ENCODE measurements at regions not wholly inside any gene's neighbourhood (a gene's known extent, or its start where the extent isn't known, plus 50 kb on each side); places are given as distances from the start of the nearest gene placed in this dataset.

GRCh38 chr18:76255070-76255683 is 239.9 kb downstream of the ZNF516 start:
- no peak for DNase-seq (ENCODE audit: low spot score)

GRCh38 chr18:76252880-76253279 is 242.2 kb downstream of the ZNF516 start:
- no peak for DNase-seq (ENCODE audit: low spot score)

GRCh38 chr18:76252139-76252538 is 242.9 kb downstream of the ZNF516 start:
- DNase-seq (ENCODE audit: low spot score), result no peak

- no peak for DNase-seq (ENCODE audit: low spot score)
Observed at GRCh38 chr18:76251691-76252090, 243.4 kb downstream of the ZNF516 start.

- no peak for DNase-seq (ENCODE audit: low spot score)
Observed at GRCh38 chr18:76246590-76246989, 248.5 kb downstream of the ZNF516 start.

- DNase-seq (ENCODE audit: low spot score), result no peak
Observed at GRCh38 chr18:76234676-76235060, 260.4 kb downstream of the ZNF516 start.

GRCh38 chr18:76233876-76234675 is 261.0 kb downstream of the ZNF516 start:
- no peak for DNase-seq (ENCODE audit: low spot score)

- no peak for DNase-seq (ENCODE audit: low spot score)
Observed at GRCh38 chr18:76233406-76233805, 261.6 kb downstream of the ZNF516 start.

- DNase-seq (ENCODE audit: low spot score), result no peak
Observed at GRCh38 chr18:76232779-76233178, 262.3 kb downstream of the ZNF516 start.

GRCh38 chr18:76232010-76232409 is 263.0 kb downstream of the ZNF516 start:
- DNase-seq (ENCODE audit: low spot score), result no peak

GRCh38 chr18:76231402-76231801 is 263.6 kb downstream of the ZNF516 start:
- no peak for DNase-seq (ENCODE audit: low spot score)

GRCh38 chr18:76230791-76231190 is 264.3 kb downstream of the ZNF516 start:
- no peak for DNase-seq (ENCODE audit: low spot score)

- no peak for DNase-seq (ENCODE audit: low spot score)
Observed at GRCh38 chr18:76228716-76229115, 266.3 kb downstream of the ZNF516 start.

- no peak for DNase-seq (ENCODE audit: low spot score)
Observed at GRCh38 chr18:76227759-76228158, 267.3 kb downstream of the ZNF516 start.

- no peak for DNase-seq (ENCODE audit: low spot score)
Observed at GRCh38 chr18:76223403-76223802, 271.6 kb downstream of the ZNF516 start.

GRCh38 chr18:76219023-76219422 is 276.0 kb downstream of the ZNF516 start:
- no peak for DNase-seq (ENCODE audit: low spot score)

- no peak for DNase-seq (ENCODE audit: low spot score)
Observed at GRCh38 chr18:76216096-76216495, 278.9 kb downstream of the ZNF516 start.

- no peak for DNase-seq (ENCODE audit: low spot score)
Observed at GRCh38 chr18:76213991-76214390, 281.1 kb downstream of the ZNF516 start.

- no peak for DNase-seq (ENCODE audit: low spot score)
Observed at GRCh38 chr18:76212960-76213359, 282.1 kb downstream of the ZNF516 start.

- no peak for DNase-seq (ENCODE audit: low spot score)
Observed at GRCh38 chr18:76209597-76209996, 285.4 kb downstream of the ZNF516 start.

- DNase-seq (ENCODE audit: low spot score), result no peak
Observed at GRCh38 chr18:76208678-76209306, 286.2 kb downstream of the ZNF516 start.

GRCh38 chr18:76205906-76206305 is 289.1 kb downstream of the ZNF516 start:
- DNase-seq (ENCODE audit: low spot score), result no peak

- no peak for DNase-seq (ENCODE audit: low spot score)
Observed at GRCh38 chr18:76203552-76203951, 291.5 kb downstream of the ZNF516 start.
